ENCODE measurements at regions not wholly inside any gene's neighbourhood (a gene's known extent, or its start where the extent isn't known, plus 50 kb on each side); places are given as distances from the start of the nearest gene placed in this dataset.

DNA sequence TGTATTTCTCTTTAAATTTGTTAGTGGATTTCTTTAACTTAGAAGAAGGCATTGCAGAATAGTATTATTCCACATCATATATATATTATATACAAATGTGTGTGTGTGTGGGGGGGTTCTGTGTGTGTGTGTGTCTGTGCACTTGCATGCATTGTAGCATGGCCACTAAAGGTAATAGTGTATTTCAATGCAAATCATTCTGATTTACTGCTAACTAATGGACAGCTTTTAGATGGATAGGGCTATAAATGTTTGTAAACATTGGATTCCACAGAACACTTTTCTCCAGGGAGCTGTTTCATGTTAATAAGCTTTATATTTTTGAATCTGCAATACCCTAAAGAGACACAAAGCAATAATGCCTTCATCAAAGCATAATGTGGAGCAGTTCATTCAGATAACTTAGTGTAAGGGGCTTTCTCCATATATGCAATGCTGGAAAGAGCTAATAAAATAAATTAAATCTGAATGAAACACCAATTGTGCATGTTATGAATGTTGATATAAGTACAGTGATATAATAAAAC, 496.7 kb upstream of the CDH9 start:
- TF ChIP-seq, protein P1, sequence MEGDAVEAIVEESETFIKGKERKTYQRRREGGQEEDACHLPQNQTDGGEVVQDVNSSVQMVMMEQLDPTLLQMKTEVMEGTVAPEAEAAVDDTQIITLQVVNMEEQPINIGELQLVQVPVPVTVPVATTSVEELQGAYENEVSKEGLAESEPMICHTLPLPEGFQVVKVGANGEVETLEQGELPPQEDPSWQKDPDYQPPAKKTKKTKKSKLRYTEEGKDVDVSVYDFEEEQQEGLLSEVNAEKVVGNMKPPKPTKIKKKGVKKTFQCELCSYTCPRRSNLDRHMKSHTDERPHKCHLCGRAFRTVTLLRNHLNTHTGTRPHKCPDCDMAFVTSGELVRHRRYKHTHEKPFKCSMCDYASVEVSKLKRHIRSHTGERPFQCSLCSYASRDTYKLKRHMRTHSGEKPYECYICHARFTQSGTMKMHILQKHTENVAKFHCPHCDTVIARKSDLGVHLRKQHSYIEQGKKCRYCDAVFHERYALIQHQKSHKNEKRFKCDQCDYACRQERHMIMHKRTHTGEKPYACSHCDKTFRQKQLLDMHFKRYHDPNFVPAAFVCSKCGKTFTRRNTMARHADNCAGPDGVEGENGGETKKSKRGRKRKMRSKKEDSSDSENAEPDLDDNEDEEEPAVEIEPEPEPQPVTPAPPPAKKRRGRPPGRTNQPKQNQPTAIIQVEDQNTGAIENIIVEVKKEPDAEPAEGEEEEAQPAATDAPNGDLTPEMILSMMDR (IDR thresholded peaks at IDR 0.05; ENCODE audit: low read depth, low read length): no peak
- no peak for TF ChIP-seq EZH2phosphoT487 (IDR thresholded peaks at IDR 0.05; ENCODE audit: low read depth)

Measured in OCI-LY3 (cell line).